ENCODE measurements at regions not wholly inside any gene's neighbourhood (a gene's known extent, or its start where the extent isn't known, plus 50 kb on each side); places are given as distances from the start of the nearest gene placed in this dataset.

DNA sequence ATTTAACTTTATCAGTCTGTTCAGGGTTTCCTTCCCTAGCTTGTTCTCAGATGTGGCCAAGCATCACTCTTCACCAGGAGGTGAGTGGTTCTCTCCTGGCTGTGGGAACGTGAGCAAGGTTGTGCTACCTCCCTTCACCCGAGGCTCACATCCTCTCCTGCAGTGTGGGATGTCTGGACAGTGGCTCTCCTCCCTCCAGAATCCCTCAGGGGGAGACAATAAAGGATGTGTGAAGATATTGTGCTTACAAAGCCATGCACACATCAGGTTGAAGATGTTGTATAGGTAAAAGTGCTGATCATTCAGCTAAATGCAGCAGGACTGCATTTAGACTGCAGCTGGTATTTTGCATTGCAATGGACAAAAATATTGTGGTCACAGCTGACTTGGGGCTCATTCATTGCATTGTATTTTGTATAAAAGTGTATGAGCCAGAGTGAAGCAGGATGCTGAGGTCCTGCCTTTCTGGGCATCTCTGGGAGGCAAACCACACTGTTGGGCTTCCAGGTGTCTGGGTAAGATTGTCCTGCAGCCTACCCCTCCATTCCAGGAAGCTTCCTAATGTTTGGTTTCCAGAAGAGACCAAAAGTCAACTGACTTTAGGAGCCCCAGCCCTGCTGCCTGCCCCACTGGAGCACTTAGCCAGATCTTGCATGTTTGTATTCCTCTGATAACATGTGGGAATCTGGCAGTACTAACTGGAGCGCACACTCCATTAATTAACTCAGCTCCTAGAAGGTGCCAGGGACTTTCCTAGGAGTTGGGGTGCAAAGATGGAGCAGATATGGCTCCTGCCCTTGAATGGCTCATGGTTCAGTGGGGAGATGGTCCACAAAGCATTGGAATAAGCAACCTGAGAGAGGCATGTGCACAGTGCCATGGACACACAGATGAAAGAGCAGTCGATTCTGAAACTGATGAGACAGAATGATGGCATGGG lies 292.5 kb upstream of the ZNF32 start:
- ChIA-PET POLR2A (ENCODE audit: low non-redundant PET) (no interaction called here), CTCF (no interaction called here)
- no peak for DNase-seq (ENCODE audit: low spot score)
- TF ChIP-seq, protein P1, sequence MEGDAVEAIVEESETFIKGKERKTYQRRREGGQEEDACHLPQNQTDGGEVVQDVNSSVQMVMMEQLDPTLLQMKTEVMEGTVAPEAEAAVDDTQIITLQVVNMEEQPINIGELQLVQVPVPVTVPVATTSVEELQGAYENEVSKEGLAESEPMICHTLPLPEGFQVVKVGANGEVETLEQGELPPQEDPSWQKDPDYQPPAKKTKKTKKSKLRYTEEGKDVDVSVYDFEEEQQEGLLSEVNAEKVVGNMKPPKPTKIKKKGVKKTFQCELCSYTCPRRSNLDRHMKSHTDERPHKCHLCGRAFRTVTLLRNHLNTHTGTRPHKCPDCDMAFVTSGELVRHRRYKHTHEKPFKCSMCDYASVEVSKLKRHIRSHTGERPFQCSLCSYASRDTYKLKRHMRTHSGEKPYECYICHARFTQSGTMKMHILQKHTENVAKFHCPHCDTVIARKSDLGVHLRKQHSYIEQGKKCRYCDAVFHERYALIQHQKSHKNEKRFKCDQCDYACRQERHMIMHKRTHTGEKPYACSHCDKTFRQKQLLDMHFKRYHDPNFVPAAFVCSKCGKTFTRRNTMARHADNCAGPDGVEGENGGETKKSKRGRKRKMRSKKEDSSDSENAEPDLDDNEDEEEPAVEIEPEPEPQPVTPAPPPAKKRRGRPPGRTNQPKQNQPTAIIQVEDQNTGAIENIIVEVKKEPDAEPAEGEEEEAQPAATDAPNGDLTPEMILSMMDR (conservative IDR thresholded peaks at IDR 0.05; ENCODE audit: low read depth) = no peak
- no peak overlapping the region for H3K27ac ChIP-seq

DNA sequence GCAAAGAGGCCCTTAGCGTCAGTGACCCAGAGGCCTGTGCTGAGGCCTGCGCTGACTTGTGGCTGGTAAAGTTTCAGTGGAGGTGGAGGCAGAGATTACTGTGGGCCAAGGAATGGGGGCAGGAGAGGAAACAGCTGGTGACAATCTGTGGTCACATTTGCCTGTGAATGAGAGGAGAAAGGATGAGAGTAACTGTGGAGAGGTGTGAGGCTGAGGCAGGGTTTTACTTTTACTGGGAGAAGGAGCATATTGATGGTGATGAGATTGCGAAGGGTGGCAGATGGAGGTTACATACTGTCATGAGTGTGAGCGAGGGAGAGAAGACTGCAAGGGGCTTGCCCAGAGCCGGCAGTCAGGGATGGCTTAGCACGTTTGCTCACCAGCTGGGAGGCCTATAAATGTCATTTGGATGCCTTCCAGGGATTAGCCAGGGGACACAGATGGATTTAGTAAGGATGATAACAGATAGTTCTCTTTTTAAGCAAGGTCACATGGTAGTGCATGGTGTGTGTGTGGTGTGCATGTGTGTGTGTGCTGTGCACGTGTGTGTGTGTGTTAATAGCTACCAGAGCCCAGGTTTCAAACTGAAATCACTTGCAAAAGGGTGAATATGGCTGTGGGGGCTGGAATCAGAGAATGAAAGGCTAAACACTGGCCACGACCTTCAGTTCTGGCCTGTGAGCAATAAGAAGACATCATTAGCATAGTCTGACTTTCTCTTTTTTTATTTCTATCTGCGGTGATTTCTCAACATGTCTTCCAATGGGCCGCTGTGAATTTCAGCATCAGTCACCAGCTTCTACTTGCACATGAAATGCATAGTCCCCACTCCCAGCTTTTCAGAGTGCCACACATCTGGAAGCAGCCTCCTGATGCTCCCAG lies 291.5 kb upstream of the ZNF32 start:
- POLR2A ChIA-PET (ENCODE audit: low non-redundant PET) = no interaction called here
- CTCF ChIA-PET = no interaction called here
- H3K27ac ChIP-seq = no peak overlapping the region
- no peak for DNase-seq (ENCODE audit: low spot score)
- TF ChIP-seq, protein P1 (conservative IDR thresholded peaks at IDR 0.05; ENCODE audit: low read depth) = no peak

DNA sequence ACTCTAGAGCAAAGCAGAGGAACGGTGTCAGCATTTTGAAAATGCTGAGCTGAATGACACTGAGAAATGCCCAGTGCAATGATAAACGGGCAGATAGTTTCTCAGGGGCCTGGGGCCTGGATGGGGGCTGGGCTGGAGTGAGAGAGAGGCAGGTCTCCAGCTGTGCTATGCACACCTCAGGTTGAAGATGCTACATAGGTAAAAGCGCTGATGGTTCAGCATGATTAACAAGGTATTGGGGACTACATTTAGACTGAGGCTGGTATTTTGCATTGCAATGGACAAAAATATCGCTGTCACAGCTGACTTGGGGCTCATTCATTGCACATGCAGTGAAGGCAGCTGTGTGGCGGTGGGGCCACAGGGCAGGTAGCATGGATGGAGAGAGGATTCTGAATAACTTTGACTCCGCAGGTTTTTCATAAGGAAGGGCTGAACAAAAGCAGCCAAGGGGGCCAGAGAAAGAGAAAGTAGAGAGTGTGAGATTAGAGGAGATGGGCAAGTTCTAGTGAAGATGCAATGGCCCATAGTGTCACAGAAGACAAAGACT lies 290.8 kb upstream of the ZNF32 start:
- no peak for DNase-seq (ENCODE audit: low spot score)
- ChIA-PET POLR2A (ENCODE audit: low non-redundant PET) (no interaction called here), CTCF (no interaction called here)
- H3K27ac ChIP-seq = no peak overlapping the region
- TF ChIP-seq, protein P1 (conservative IDR thresholded peaks at IDR 0.05; ENCODE audit: low read depth) = no peak

DNA sequence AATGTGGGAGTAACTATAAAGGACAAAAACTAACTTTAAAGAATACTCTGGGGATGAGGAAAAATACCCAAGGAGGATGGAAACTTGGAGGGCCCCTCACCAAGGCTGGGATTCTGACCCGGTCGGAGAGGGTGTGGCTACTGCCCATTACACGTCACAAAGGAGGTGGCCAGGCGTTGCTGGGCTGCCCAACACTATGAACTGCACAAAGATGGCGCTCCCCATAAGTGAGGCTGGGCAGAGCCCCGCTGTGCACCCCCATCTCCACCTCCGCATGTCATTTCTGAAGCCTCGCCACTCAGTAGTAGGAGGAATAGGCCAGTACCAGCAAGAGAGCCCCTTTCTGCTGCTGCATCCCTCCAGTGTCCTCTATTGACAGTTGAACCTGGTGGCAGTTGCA lies 290.1 kb upstream of the ZNF32 start:
- ChIA-PET POLR2A (ENCODE audit: low non-redundant PET) (no interaction called here), CTCF (no interaction called here)
- no peak overlapping the region for H3K27ac ChIP-seq
- TF ChIP-seq, protein P1 (conservative IDR thresholded peaks at IDR 0.05; ENCODE audit: low read depth) = no peak
- no peak for DNase-seq (ENCODE audit: low spot score)

DNA sequence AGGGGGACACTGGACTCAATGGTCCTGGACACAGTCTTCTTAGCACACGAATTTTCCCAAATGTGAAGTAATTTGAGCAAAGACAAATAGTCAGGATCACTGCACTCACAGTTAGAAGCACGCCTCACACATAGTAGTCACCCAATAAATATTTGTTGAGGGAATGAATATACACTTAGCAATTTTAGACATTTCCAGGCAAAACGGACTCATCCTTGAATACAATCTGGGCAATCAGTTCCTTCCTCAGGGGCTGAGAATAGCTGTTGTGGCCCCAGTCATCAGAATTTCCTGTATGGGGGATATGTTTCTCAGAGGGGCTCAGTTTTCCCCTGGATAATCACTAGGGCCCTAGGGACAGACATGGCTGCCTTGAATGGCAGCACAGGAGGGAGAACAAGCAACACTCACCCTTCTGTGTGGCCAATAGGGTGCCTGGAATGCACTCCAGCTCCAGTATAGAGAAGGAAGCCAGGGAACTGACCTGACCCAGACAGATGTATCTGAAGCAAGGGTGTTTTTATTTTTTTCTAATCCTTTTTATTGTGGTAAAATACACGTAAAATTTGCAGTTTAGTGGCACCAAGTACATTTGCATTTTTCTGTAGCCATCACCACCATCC lies 282.7 kb upstream of the ZNF32 start:
- H3K27ac ChIP-seq = no peak overlapping the region
- TF ChIP-seq, protein P1 (conservative IDR thresholded peaks at IDR 0.05; ENCODE audit: low read depth) = no peak
- DNase-seq (ENCODE audit: low spot score) = no peak
- ChIA-PET POLR2A (ENCODE audit: low non-redundant PET) (no interaction called here), CTCF (no interaction called here)

DNA sequence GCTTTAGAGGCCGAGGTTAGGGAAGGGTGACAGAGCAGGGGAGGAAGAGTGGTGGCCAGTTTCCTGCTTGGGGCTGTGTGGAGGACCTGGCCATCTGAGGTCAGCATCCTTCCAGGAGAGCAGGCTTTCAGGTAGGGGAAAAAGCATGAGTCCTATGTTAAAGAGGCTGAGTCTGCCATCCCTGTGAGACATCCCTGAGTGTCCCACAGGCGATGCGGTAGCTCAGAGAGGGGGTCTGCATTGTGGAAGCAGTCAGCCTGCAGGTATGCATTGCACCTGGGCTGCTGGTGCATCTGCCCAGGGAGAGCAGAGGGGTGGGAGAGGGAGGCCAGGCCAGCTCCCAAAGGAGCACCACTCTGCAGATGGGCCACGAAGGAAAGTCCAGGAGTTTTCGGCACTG lies 282.1 kb upstream of the ZNF32 start:
- ChIA-PET POLR2A (ENCODE audit: low non-redundant PET) (no interaction called here), CTCF (no interaction called here)
- TF ChIP-seq, protein P1 (conservative IDR thresholded peaks at IDR 0.05; ENCODE audit: low read depth) = no peak
- no peak for DNase-seq (ENCODE audit: low spot score)
- no peak overlapping the region for H3K27ac ChIP-seq
